ENCODE measurements at regions not wholly inside any gene's neighbourhood (a gene's known extent, or its start where the extent isn't known, plus 50 kb on each side); places are given as distances from the start of the nearest gene placed in this dataset.
A peak's percentile ranks its signal among the peaks of the same experiment; 100 is the strongest.

DNA sequence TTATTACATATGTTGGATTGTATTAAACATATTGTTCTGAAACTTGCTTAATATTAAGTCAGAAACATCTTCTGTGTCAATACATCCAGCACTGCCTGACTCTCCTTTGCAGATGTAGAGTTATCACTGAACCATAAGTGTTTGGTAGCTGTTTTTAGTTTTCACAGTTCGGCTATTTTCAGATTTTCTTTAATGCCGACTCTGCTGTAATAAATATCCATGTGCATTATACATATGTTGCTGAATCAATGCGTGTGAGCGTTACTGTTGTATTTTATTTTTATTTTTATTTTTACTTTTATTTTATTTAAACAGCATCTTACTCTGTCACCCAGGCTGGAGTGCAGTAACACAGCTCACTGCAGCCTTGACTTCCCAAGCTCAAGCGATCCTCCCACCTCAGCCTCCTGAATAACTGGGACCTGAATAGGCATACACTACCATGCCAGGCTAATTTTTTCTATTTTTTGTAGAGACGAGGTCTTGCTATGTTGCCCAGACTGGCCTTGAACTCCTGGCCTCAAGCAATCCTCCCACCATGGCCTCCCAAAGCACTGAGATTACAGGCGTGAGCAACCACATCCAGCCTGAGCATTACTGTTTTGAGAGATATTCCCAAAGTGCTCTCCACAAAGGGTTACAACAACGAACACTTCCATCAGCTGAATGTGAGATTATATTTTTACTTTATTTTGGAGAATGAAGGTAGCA, 50.7 kb upstream of the NOCT start:
- no peak for DNase-seq

DNA sequence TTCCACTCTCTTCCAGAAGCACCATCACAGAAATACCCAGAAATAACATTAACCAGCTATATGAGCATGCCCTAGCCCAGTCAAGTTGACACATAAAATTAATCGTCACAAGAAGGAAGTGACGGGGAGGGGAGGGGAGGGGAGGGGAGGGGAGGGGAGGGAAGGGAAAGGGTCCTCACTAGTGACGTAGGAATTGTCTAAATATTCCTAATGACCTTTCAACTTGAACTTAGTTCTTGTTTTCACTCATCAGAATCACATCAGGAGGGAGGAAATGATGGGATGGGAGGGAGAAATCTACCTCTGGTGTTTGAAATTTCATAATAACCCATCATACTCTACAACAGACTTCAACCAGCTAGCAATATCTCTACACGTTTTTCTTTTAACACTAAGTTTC, 52.2 kb upstream of the NOCT start:
- DNase-seq = no peak

GRCh38 chr4:138961664-138962063, 53.9 kb upstream of the NOCT start:
- no peak for DNase-seq

DNA sequence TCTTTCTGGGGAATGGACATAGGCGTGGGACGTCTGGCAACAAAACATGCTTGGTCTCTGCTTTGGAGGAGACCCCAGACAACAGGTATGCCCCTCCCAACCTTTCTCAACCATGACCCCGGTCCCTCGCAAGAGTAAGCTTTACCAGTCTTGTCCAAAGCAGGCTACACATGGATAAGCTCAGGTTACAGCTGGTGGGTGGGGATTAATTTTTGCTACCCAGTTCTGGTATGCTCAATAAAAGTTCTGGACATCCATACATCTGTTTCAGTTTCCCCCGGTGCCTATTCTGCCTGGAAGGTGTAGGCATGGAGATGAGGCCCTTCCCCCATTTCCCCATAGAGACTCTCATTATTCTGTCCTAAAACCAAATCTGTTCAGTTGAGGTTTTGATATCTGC, 54.5 kb upstream of the NOCT start:
- no peak for DNase-seq

GRCh38 chr4:138960175-138960710, 55.3 kb upstream of the NOCT start:
- DNase-seq = no peak

DNA sequence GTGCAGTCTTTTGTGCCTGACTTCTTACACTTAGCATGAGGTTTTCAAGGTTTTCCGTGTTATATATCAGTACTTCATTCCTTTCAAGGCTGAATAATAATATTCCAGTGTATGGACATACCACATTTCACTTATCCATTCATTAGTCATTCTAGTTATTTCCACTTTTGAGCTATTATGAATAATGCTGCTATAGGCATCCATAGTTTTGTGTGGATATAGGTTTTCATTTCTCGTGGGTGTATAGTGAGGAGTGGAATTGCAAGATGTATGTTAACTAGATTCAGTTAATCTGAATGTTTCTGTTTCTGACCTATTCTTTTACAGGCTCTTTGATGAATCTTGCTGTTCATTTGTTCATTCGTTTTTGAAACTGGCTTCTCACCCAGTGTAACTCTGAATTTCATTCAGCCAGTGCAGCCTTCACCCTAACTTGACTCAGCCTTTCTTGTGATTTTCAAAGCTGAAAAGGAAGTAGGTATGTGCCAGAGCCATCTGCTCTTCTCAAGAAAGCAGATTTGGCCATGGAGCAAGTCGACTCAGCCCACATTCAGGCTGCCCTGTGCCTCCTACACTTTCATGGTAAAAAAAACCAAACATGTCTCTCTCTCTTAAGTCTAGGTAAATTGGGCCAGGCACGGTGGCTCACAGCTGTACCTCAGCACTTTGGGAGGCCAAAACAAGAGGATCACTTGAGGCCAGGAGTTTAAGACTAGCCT, 56.3 kb upstream of the NOCT start:
- DNase-seq = no peak

DNA sequence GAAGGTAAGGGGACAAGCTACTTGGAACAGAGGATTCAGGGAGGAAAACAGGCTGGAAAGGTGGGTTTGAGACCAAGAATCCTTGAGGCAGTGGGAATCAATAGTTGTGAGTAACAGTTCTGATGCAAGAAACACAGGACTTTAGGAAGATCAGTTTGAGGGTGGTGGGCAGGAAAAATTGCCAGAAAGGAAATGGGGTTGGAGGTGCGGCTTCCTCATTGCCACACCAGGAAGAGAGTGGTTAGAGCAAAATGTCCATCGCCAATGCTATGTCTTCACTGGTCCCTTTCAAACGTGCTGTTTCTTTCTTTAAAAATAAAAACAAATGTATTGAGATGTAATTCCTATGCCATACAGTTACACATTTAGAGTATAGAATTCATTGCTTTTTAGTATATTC, 57.1 kb upstream of the NOCT start:
- DNase-seq = no peak

DNA sequence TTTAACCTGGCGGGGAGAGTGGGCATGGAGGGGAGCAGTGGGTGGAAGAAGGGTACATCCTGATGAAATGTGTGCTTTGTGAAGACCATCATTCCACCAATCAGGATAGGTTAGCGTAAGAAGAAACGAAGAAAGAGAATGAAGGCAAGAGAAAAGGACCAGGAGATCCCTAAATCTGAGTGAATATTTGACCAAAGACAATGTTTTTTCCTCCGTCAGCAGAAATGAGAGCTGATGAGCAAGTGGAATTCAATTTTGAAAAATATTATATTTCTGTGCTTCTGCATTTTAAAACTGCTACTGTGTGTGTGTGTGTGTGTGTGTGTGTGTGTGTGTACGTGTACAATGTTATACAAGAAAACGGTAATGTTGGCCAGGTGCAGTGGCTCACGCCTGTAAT, 58.3 kb upstream of the NOCT start:
- no peak for DNase-seq

GRCh38 chr4:138954428-138954827, 61.2 kb upstream of the NOCT start:
- DNase-seq = no peak

GRCh38 chr4:138953961-138954371, 61.6 kb upstream of the NOCT start:
- no peak for DNase-seq

DNA sequence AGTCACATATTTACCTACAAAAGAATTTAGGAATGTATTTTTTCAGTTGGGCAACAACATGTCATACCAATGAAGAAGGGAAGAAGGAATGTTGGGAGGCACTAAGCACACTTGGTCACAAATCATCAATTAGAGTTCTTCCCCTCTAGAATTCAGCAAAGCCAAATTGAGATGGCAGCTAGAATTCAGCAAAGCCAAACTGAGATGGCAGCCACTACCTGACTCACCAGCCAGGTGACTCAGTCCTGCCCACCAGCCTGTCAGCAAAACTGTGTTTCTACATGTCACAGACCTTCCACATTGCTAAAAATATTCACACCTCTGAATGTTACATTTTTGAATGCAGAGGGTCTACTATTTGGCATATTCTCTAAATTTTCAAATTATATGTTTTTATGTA, 63.2 kb upstream of the NOCT start:
- no peak for DNase-seq

GRCh38 chr4:138951764-138952163, 63.8 kb upstream of the NOCT start:
- no peak for DNase-seq

DNA sequence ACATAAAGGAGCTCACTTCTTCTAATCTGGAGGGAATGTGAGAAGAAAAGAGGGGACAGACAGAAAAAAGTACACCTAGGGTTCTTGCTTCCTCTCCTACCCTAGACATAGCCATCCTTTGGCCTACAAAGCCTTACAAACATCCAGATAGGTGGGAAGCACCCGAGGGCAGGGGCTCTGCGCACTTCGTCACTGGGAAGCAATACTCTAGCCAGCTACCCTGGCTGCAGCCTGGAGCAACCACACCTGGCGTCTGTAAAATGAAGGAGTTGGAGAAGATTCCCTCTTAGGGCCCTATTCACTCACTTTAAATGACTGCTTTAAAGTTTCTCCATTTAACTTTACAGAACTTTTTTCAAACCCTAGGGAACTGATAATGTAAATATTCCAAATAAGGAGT, 65.7 kb upstream of the NOCT start:
- no peak for DNase-seq

DNA sequence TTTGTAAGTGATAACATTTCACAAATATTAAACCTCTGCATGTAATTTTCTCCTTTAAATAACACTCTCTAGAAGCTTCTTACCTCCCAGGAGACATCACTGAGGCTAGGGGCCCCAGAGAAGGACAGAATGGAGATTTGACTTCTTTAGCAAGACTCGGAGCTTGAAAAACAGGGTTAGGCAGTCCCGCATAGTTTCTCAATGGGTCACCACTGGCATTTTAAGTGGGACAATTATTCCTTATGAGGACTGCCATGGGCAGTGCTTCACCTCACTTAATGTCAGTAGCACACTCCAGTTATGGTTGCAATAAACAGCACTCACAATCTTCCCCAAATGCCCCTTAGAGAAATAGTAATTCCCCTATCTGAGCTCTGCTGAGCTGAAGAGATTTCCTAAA, 66.7 kb upstream of the NOCT start:
- DNase-seq = no peak

DNA sequence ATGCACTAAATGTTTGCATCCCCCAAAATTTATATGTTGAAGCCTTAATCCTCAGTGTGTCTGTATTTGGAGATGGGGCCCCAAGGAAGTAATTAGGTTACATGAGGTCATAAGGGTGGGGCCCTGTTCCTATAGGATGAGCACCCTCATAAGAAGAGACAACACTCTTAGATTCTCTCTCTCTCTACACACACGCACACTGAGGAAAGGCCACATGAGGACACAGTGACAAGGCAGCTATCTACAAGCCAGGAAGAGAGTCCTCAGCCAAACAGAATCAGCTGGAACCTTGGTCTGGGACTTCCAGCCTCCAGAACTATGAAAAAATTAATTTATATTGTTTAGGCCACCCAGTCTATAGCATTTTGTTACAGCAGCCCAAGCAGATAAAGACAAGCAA, 69.3 kb upstream of the NOCT start:
- DNase-seq = no peak

- no peak for DNase-seq
Measured at GRCh38 chr4:138945840-138946239, 69.7 kb upstream of the NOCT start.

DNA sequence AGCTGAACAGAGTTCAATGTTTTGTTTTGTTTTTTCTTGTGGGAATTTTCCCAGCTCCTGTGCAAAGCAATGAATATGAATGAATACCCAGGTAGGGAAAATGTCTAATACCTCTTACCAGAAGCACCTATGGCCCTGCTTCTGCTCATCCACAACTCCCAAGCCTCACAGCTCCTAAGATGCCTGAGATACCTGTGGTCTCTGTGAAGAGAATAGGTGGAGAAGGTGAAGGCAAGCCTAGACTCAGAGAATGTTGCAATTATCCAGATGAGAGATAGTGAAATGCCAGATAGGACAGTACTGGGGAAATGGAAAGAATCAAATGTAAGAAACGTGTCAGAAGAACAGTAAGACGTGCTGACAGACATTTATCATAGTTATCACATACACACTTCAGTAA, 70.2 kb upstream of the NOCT start:
- DNase-seq = no peak

GRCh38 chr4:138943893-138944292, 71.7 kb upstream of the NOCT start:
- no peak for DNase-seq

DNA sequence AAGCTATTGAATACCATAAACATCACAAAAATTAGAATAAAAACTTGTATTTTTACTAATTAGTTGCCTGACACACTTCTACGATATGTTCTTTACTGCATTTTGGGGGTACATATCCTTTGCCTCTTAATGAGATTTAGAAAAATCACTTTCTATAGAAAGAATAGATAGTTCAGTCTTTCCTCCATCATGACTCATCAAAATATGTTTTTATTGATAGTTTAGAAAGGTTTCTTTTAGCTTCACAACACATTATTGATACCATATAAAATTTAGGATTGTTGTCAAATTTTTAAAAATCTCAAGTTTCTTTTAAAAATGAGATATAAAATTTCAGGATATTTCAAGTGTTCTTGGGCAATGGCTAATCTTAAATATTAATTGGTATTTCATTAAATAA, 74.5 kb upstream of the NOCT start:
- no peak for DNase-seq

DNA sequence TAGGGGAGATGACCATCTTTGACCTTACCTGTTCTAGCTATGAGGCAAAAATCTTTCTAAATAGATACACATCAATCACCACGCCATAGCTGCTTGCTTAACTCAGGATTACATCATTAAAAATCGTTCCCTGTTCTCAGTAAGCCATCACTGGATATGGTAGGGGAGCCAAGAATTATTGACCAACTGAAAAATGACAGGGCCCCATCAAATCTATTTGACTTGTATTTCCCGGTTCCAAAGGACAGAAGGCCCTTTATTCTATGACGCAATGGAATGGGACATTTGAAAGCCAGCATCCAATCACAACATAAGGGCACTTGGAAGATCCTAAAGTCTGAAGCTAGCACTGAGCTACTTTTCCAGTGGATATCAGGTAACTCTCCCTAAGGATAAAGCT, 75.6 kb upstream of the NOCT start:
- no peak for DNase-seq

DNA sequence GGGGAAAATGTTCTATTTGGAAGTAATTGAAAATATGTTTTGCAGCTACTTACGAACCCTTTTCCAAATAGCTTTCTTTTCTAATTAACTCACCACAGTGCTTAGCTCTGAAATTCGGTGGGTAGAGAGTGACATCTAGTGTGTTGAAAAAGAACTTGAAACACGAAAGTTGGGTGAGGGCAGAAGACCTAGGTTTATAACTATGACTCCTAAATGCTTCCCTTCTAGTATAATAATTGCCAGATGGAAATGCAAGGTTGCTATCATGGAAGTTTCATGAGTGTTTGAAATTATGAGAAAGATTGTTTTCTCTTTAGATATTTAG, 77.3 kb upstream of the NOCT start:
- peak; percentile 47 for DNase-seq

DNA sequence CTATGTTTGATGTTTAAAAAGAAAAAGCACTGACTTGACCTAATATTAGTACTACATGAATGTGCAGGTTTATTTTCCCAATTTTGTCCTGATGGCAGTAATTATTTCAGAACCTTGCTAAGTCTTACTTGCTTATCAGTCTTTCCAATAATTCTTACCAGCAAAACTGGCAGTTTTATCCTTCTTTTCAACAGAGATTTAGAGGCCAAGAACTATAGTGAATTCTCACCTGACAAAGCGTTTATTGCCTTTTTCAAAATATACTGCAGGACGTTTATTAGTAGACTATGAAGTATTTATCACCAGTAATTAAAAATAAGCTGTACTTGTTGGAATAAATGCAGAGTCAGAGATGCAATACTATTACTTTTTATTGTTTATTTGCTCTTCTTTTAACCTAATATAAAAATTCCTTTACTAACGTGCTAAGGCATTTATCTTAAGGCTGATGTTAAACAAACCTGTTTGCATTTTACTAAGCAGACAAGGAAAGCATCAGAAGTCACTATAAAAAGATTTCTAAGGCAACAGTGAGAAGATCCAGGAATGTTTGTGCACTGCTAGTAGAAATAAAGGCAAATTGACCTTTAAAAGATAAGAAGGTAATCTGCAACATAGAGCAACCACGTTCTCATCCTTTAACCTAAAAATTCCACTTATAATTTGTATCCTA, 80.3 kb upstream of the NOCT start:
- DNase-seq = no peak

DNA sequence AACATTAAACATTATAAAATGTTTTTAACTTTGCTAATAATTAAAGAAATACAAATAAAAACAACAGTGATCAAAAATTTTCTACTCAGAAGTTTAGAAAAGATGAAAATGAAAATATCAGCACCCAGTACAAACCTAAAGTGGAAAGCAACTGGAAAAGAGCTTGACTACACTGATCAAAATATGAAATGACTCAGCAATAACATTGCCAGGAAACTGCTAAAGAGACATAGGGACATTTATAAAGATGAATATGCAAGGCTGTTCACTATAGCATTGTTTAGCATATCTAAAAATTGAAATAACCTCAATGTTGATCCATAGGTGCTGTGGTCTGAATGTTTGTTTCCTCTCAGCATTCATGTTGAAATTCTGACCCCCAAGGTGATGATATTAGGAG, 88.5 kb upstream of the NOCT start:
- DNase-seq = no peak

- DNase-seq = no peak
Measured at GRCh38 chr4:138925495-138925894, 90.1 kb upstream of the NOCT start.

All from left kidney (tissue), 1 donor.